ENCODE measurements at regions not wholly inside any gene's neighbourhood (a gene's known extent, or its start where the extent isn't known, plus 50 kb on each side); places are given as distances from the start of the nearest gene placed in this dataset.

GRCh38 chr2:188734691-188735090 is 239.5 kb upstream of the COL3A1 start:
- ATAC-seq = no peak
- Mint-ChIP-seq H3K27ac (no peak overlapping the region), H3K4me3 (no peak overlapping the region), H3K36me3 (no peaks in the 10 kb centered on the region), H3K4me1 (no peaks in the 10 kb centered on the region), H3K9me3 (ENCODE audit: low read depth) (no peaks in the 10 kb centered on the region), H3K27me3 (no peaks in the 10 kb centered on the region)
- no peak for DNase-seq
- CTCF ChIA-PET = no interaction called here

GRCh38 chr2:188746727-188747126 is 227.4 kb upstream of the COL3A1 start:
- no peak for ATAC-seq
- Mint-ChIP-seq H3K4me1 (no peaks in the 10 kb centered on the region), H3K27ac (no peak overlapping the region), H3K4me3 (no peak overlapping the region), H3K9me3 (ENCODE audit: low read depth) (peaks cover 3% of the 10 kb centered on the region), H3K36me3 (no peaks in the 10 kb centered on the region), H3K27me3 (no peaks in the 10 kb centered on the region)
- CTCF ChIA-PET = no interaction called here
- DNase-seq = no peak

- Mint-ChIP-seq H3K9me3 (ENCODE audit: low read depth) (no peaks in the 10 kb centered on the region), H3K27me3 (no peaks in the 10 kb centered on the region), H3K4me1 (no peaks in the 10 kb centered on the region), H3K27ac (no peak overlapping the region), H3K36me3 (no peaks in the 10 kb centered on the region), H3K4me3 (no peak overlapping the region)
- CTCF ChIA-PET = no interaction called here
- ATAC-seq = no peak
- DNase-seq = no peak
Observed at GRCh38 chr2:188751816-188752215, 222.4 kb upstream of the COL3A1 start.

GRCh38 chr2:188752311-188752710 is 221.9 kb upstream of the COL3A1 start:
- Mint-ChIP-seq H3K36me3 (no peaks in the 10 kb centered on the region), H3K9me3 (ENCODE audit: low read depth) (no peaks in the 10 kb centered on the region), H3K27me3 (no peaks in the 10 kb centered on the region), H3K4me1 (no peaks in the 10 kb centered on the region), H3K27ac (no peak overlapping the region), H3K4me3 (no peak overlapping the region)
- CTCF ChIA-PET = no interaction called here
- ATAC-seq (no peak), DNase-seq (no peak)

GRCh38 chr2:188762151-188762550 is 212.0 kb upstream of the COL3A1 start:
- CTCF ChIA-PET = no interaction called here
- no peaks in the 10 kb centered on the region for H3K36me3 Mint-ChIP-seq
- DNase-seq = no peak

GRCh38 chr2:188765522-188766470 is 208.4 kb upstream of the COL3A1 start:
- H3K36me3 Mint-ChIP-seq = no peaks in the 10 kb centered on the region
- CTCF ChIA-PET = no interaction called here
- H3K4me1 Mint-ChIP-seq = no peaks in the 10 kb centered on the region
- no peak overlapping the region for H3K27ac Mint-ChIP-seq
- H3K27me3 Mint-ChIP-seq = no peaks in the 10 kb centered on the region
- DNase-seq (no peak), ATAC-seq (no peak)
- peaks cover 2% of the 10 kb centered on the region for H3K9me3 Mint-ChIP-seq (ENCODE audit: low read depth)
- no peak overlapping the region for H3K4me3 Mint-ChIP-seq

More at GRCh38 chr2:188762151-188762550, 212.0 kb upstream of the COL3A1 start:
- Mint-ChIP-seq H3K27me3 (no peaks in the 10 kb centered on the region), H3K27ac (no peak overlapping the region), H3K4me3 (no peak overlapping the region), H3K9me3 (ENCODE audit: low read depth) (peaks cover 6% of the 10 kb centered on the region), H3K4me1 (no peaks in the 10 kb centered on the region)
- ATAC-seq = no peak

- DNase-seq (no peak), ATAC-seq (no peak)
- Mint-ChIP-seq H3K4me1 (no peaks in the 10 kb centered on the region), H3K36me3 (no peaks in the 10 kb centered on the region), H3K27ac (no peak overlapping the region), H3K9me3 (ENCODE audit: low read depth) (peaks cover 2% of the 10 kb centered on the region), H3K27me3 (no peaks in the 10 kb centered on the region), H3K4me3 (no peak overlapping the region)
- CTCF ChIA-PET = no interaction called here
Observed at GRCh38 chr2:188766471-188766856, 207.7 kb upstream of the COL3A1 start.

GRCh38 chr2:188767176-188767575 is 207.0 kb upstream of the COL3A1 start:
- CTCF ChIA-PET = no interaction called here
- no peak overlapping the region for H3K4me3 Mint-ChIP-seq
- peaks cover 2% of the 10 kb centered on the region for H3K9me3 Mint-ChIP-seq (ENCODE audit: low read depth)
- H3K27ac Mint-ChIP-seq = no peak overlapping the region
- no peaks in the 10 kb centered on the region for H3K36me3 Mint-ChIP-seq
- no peaks in the 10 kb centered on the region for H3K4me1 Mint-ChIP-seq
- no peak for DNase-seq
- H3K27me3 Mint-ChIP-seq = no peaks in the 10 kb centered on the region
- ATAC-seq = no peak

- Mint-ChIP-seq H3K4me3 (no peak overlapping the region), H3K36me3 (no peaks in the 10 kb centered on the region), H3K9me3 (ENCODE audit: low read depth) (peaks cover 2% of the 10 kb centered on the region), H3K27me3 (no peaks in the 10 kb centered on the region), H3K27ac (no peak overlapping the region), H3K4me1 (no peaks in the 10 kb centered on the region)
- ATAC-seq (no peak), DNase-seq (no peak)
- CTCF ChIA-PET = no interaction called here
Observed at GRCh38 chr2:188770296-188770695, 203.9 kb upstream of the COL3A1 start.

- H3K36me3 Mint-ChIP-seq = no peaks in the 10 kb centered on the region
- no peak for ATAC-seq
- H3K27ac Mint-ChIP-seq = no peak overlapping the region
- H3K4me1 Mint-ChIP-seq = no peaks in the 10 kb centered on the region
- peaks cover 5% of the 10 kb centered on the region for H3K9me3 Mint-ChIP-seq (ENCODE audit: low read depth)
- H3K4me3 Mint-ChIP-seq = no peak overlapping the region
- CTCF ChIA-PET = no interaction called here
- H3K27me3 Mint-ChIP-seq = no peaks in the 10 kb centered on the region
- DNase-seq = no peak
Observed at GRCh38 chr2:188773075-188773474, 201.1 kb upstream of the COL3A1 start.

GRCh38 chr2:188776634-188777033 is 197.5 kb upstream of the COL3A1 start:
- Mint-ChIP-seq H3K27ac (no peak overlapping the region), H3K9me3 (ENCODE audit: low read depth) (peaks cover 3% of the 10 kb centered on the region), H3K27me3 (no peaks in the 10 kb centered on the region), H3K36me3 (no peaks in the 10 kb centered on the region), H3K4me1 (no peaks in the 10 kb centered on the region), H3K4me3 (no peak overlapping the region)
- ATAC-seq (no peak), DNase-seq (no peak)
- CTCF ChIA-PET = no interaction called here

- Mint-ChIP-seq H3K9me3 (ENCODE audit: low read depth) (no peaks in the 10 kb centered on the region), H3K4me3 (no peak overlapping the region), H3K27ac (no peak overlapping the region), H3K36me3 (no peaks in the 10 kb centered on the region), H3K27me3 (no peaks in the 10 kb centered on the region), H3K4me1 (no peaks in the 10 kb centered on the region)
- DNase-seq (no peak), ATAC-seq (no peak)
- CTCF ChIA-PET = no interaction called here
Observed at GRCh38 chr2:188784269-188784762, 189.9 kb upstream of the COL3A1 start.

GRCh38 chr2:188785061-188785460 is 189.1 kb upstream of the COL3A1 start:
- CTCF ChIA-PET = no interaction called here
- Mint-ChIP-seq H3K4me1 (no peaks in the 10 kb centered on the region), H3K27me3 (no peaks in the 10 kb centered on the region)

GRCh38 chr2:188785490-188785889 is 188.7 kb upstream of the COL3A1 start:
- no peaks in the 10 kb centered on the region for H3K36me3 Mint-ChIP-seq
- H3K4me1 Mint-ChIP-seq = no peaks in the 10 kb centered on the region
- DNase-seq (no peak), ATAC-seq (no peak)
- CTCF ChIA-PET = no interaction called here
- H3K27ac Mint-ChIP-seq = no peak overlapping the region
- H3K9me3 Mint-ChIP-seq (ENCODE audit: low read depth) = no peaks in the 10 kb centered on the region
- no peak overlapping the region for H3K4me3 Mint-ChIP-seq
- no peaks in the 10 kb centered on the region for H3K27me3 Mint-ChIP-seq

More at GRCh38 chr2:188785061-188785460, 189.1 kb upstream of the COL3A1 start:
- H3K36me3 Mint-ChIP-seq = no peaks in the 10 kb centered on the region
- no peaks in the 10 kb centered on the region for H3K9me3 Mint-ChIP-seq (ENCODE audit: low read depth)
- no peak overlapping the region for H3K27ac Mint-ChIP-seq
- H3K4me3 Mint-ChIP-seq = no peak overlapping the region
- DNase-seq (no peak), ATAC-seq (no peak)
